ENCODE measurements at regions not wholly inside any gene's neighbourhood (a gene's known extent, or its start where the extent isn't known, plus 50 kb on each side); places are given as distances from the start of the nearest gene placed in this dataset.

DNA sequence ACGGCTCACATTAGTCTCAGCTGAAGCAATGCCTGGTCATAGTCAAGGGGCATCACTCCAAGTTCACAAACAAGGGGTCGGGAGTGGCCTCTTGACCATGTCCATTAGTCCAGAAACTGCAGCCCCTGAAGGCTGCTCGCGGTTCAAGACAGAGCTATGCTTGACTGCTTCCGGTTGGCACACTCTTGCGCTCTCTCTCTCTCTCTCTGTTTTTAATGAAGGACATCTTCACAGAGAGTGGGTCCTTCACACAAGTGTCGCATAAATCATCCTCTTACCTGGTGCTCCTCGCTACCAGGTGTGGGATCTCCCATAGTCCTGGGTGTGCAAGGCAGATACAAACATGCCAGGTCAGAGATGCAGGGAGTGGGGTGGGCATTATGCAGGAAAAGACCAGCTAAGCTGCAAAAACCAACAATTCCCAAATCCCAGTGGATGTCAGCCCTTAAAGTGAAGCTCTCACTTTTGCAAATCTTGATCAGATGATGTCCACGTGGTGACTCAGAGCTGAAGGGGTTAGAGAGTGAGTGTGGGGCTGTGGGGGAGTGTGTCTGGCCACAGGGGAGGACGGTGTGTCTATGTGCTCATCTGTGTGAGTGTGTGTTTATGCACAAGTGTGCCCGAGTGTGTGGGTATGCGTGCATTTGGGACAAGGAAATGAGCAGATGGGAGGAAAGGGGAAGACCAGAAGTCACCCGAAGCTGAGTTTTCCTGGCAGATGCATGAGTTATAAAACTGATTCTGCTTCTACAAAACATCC lies 83.7 kb upstream of the PPP2R2D start:
- H3K9ac ChIP-seq (ENCODE audit: low read length), result no peak overlapping the region
- no peaks in the 10 kb centered on the region for H3K36me3 ChIP-seq (replicated peaks; ENCODE audit: insufficient read depth, low read length)
- no peak overlapping the region for H3K4me3 ChIP-seq (ENCODE audit: low read length)
- no peaks in the 10 kb centered on the region for H3K9me3 ChIP-seq (replicated peaks; ENCODE audit: insufficient read depth, low read length)
- H3F3A ChIP-seq (ENCODE audit: insufficient read depth, low read length), result no peaks in the 10 kb centered on the region
- no peaks in the 10 kb centered on the region; the same call in 1 of the 2 replicates for H3K27me3 ChIP-seq (replicated peaks; ENCODE audit: insufficient read depth, low read length)
- TF ChIP-seq EZH2phosphoT487 (IDR thresholded peaks at IDR 0.05; ENCODE audit: low read length) (no peak), EZH2 (optimal IDR thresholded peaks at IDR 0.05; ENCODE audit: low read depth, low read length) (no peak)
- TF ChIP-seq, protein P1, sequence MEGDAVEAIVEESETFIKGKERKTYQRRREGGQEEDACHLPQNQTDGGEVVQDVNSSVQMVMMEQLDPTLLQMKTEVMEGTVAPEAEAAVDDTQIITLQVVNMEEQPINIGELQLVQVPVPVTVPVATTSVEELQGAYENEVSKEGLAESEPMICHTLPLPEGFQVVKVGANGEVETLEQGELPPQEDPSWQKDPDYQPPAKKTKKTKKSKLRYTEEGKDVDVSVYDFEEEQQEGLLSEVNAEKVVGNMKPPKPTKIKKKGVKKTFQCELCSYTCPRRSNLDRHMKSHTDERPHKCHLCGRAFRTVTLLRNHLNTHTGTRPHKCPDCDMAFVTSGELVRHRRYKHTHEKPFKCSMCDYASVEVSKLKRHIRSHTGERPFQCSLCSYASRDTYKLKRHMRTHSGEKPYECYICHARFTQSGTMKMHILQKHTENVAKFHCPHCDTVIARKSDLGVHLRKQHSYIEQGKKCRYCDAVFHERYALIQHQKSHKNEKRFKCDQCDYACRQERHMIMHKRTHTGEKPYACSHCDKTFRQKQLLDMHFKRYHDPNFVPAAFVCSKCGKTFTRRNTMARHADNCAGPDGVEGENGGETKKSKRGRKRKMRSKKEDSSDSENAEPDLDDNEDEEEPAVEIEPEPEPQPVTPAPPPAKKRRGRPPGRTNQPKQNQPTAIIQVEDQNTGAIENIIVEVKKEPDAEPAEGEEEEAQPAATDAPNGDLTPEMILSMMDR (IDR thresholded peaks at IDR 0.05; ENCODE audit: low read length), result no peak
- no peak overlapping the region for H3K4me2 ChIP-seq (ENCODE audit: low read depth, low read length)
- H2AFZ ChIP-seq (ENCODE audit: low read length), result no peak overlapping the region
- no peaks in the 10 kb centered on the region for H3K4me1 ChIP-seq (ENCODE audit: low read length)
- H3K79me2 ChIP-seq (ENCODE audit: low read length), result no peaks in the 10 kb centered on the region
- H4K20me1 ChIP-seq (ENCODE audit: insufficient read depth, low read length), result no peaks in the 10 kb centered on the region
- DNase-seq, result no peak
- no peak overlapping the region for H3K27ac ChIP-seq (ENCODE audit: low read length)
- H3K9me2 ChIP-seq (replicated peaks; ENCODE audit: insufficient read depth, low read length), result no peaks in the 10 kb centered on the region

GRCh38 chr10:131817866-131818509 lies 82.8 kb upstream of the PPP2R2D start:
- no peak for TF ChIP-seq EZH2 (optimal IDR thresholded peaks at IDR 0.05; ENCODE audit: low read depth, low read length)
- TF ChIP-seq, protein P1 (IDR thresholded peaks at IDR 0.05; ENCODE audit: low read length), result no peak
- TF ChIP-seq EZH2phosphoT487 (IDR thresholded peaks at IDR 0.05; ENCODE audit: low read length), result no peak
- Histone ChIP-seq H3K79me2 (ENCODE audit: low read length) (no peaks in the 10 kb centered on the region), H3K9me2 (replicated peaks; ENCODE audit: insufficient read depth, low read length) (no peaks in the 10 kb centered on the region), H4K20me1 (ENCODE audit: insufficient read depth, low read length) (no peaks in the 10 kb centered on the region), H3K4me1 (ENCODE audit: low read length) (no peaks in the 10 kb centered on the region), H3K4me3 (ENCODE audit: low read length) (no peak overlapping the region), H3K27me3 (replicated peaks; ENCODE audit: insufficient read depth, low read length) (no peaks in the 10 kb centered on the region; the same call in 1 of the 2 replicates), H3K4me2 (ENCODE audit: low read depth, low read length) (no peak overlapping the region), H3K27ac (ENCODE audit: low read length) (no peak overlapping the region), H3F3A (ENCODE audit: insufficient read depth, low read length) (no peaks in the 10 kb centered on the region), H3K9ac (ENCODE audit: low read length) (no peak overlapping the region), H3K36me3 (replicated peaks; ENCODE audit: insufficient read depth, low read length) (no peaks in the 10 kb centered on the region), H3K9me3 (replicated peaks; ENCODE audit: insufficient read depth, low read length) (no peaks in the 10 kb centered on the region), H2AFZ (ENCODE audit: low read length) (no peak overlapping the region)
- DNase-seq, result no peak

DNA sequence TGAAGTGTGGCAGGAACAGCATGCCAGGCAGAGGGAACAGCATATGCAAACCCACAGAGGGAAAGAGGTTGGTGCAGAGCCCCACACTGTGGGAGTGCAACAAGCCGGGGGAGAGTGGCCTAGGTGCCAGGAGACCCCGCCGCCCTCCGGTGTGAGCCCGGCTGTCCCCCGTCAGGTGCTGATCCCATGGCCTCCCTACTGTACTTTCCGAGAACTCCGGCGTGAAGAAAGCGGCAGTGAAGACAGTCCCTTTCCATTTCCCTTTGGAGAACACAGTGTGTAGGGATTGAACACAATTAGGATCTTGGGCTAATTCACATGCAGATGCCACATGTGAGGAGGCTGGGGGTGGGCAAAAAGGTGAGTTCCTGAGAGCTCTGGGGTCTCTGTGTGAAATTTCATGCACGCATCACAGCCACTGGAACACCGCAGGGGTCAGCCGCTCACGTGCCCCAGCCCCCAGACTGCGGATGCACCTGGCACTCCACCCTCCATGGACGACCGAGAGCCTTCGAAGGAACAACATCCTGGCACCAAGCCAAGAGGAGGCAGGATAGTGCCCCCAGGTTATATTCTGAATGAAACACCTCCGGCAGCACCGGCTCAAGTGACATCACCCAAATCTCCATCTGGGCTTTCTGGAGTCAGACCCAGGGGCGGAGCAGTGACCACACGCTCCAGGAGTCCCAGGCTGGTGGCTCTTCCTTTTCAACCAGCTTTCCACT lies 82.1 kb upstream of the PPP2R2D start:
- Histone ChIP-seq H3K79me2 (ENCODE audit: low read length) (no peaks in the 10 kb centered on the region), H3K27me3 (replicated peaks; ENCODE audit: insufficient read depth, low read length) (no peaks in the 10 kb centered on the region; the same call in 1 of the 2 replicates), H3K4me1 (ENCODE audit: low read length) (no peaks in the 10 kb centered on the region), H3K4me3 (ENCODE audit: low read length) (no peak overlapping the region), H3F3A (ENCODE audit: insufficient read depth, low read length) (no peaks in the 10 kb centered on the region), H3K27ac (ENCODE audit: low read length) (no peak overlapping the region), H4K20me1 (ENCODE audit: insufficient read depth, low read length) (no peaks in the 10 kb centered on the region), H2AFZ (ENCODE audit: low read length) (no peak overlapping the region), H3K36me3 (replicated peaks; ENCODE audit: insufficient read depth, low read length) (no peaks in the 10 kb centered on the region), H3K9me2 (replicated peaks; ENCODE audit: insufficient read depth, low read length) (no peaks in the 10 kb centered on the region), H3K4me2 (ENCODE audit: low read depth, low read length) (no peak overlapping the region), H3K9me3 (replicated peaks; ENCODE audit: insufficient read depth, low read length) (no peaks in the 10 kb centered on the region), H3K9ac (ENCODE audit: low read length) (no peak overlapping the region)
- TF ChIP-seq, protein P1 (IDR thresholded peaks at IDR 0.05; ENCODE audit: low read length), result no peak
- TF ChIP-seq EZH2phosphoT487 (IDR thresholded peaks at IDR 0.05; ENCODE audit: low read length), result no peak
- no peak for TF ChIP-seq EZH2 (optimal IDR thresholded peaks at IDR 0.05; ENCODE audit: low read depth, low read length)
- no peak for DNase-seq

Data from MM.1S (cell line).